ENCODE measurements at regions not wholly inside any gene's neighbourhood (a gene's known extent, or its start where the extent isn't known, plus 50 kb on each side); places are given as distances from the start of the nearest gene placed in this dataset.

- DNase-seq (ENCODE audit: insufficient read length) = no peak
- TF ChIP-seq TAF1 (IDR thresholded peaks at IDR 0.05; ENCODE audit: borderline replicate concordance, low read depth, low read length) (no peak), POLR2A (IDR thresholded peaks at IDR 0.05; ENCODE audit: low read depth, low read length) (no peak), POLR2AphosphoS5 (IDR thresholded peaks at IDR 0.05; ENCODE audit: low read depth, low read length) (no peak)
- FAIRE-seq = no peak
Measured at GRCh38 chr20:24045621-24046318, 57.2 kb upstream of the GGTLC1 start.

GRCh38 chr20:24043294-24043693 is 54.7 kb upstream of the GGTLC1 start:
- FAIRE-seq (no peak), DNase-seq (ENCODE audit: insufficient read length) (no peak)
- TF ChIP-seq POLR2A (IDR thresholded peaks at IDR 0.05; ENCODE audit: low read depth, low read length) = no peak
- no peak for TF ChIP-seq TAF1 (IDR thresholded peaks at IDR 0.05; ENCODE audit: borderline replicate concordance, low read depth, low read length)
- TF ChIP-seq POLR2AphosphoS5 (IDR thresholded peaks at IDR 0.05; ENCODE audit: low read depth, low read length) = no peak

- no peak for FAIRE-seq
- no peak for DNase-seq (ENCODE audit: insufficient read length)
- TF ChIP-seq POLR2A (IDR thresholded peaks at IDR 0.05; ENCODE audit: low read depth, low read length) (no peak), POLR2AphosphoS5 (IDR thresholded peaks at IDR 0.05; ENCODE audit: low read depth, low read length) (no peak), TAF1 (IDR thresholded peaks at IDR 0.05; ENCODE audit: borderline replicate concordance, low read depth, low read length) (no peak)
Measured at GRCh38 chr20:24042646-24043045, 54.1 kb upstream of the GGTLC1 start.

- TF ChIP-seq POLR2A (IDR thresholded peaks at IDR 0.05; ENCODE audit: low read depth, low read length) = no peak
- DNase-seq (ENCODE audit: insufficient read length) (no peak), FAIRE-seq (no peak)
Measured at GRCh38 chr20:24040896-24041459, 52.4 kb upstream of the GGTLC1 start.

- no peak for TF ChIP-seq POLR2AphosphoS5 (IDR thresholded peaks at IDR 0.05; ENCODE audit: low read depth, low read length)
- no peak for TF ChIP-seq TAF1 (IDR thresholded peaks at IDR 0.05; ENCODE audit: borderline replicate concordance, low read depth, low read length)
- FAIRE-seq = no peak
Measured at GRCh38 chr20:24039196-24039595, 50.6 kb upstream of the GGTLC1 start.

More at GRCh38 chr20:24039196-24039595, 50.6 kb upstream of the GGTLC1 start:
- no peak for DNase-seq (ENCODE audit: insufficient read length)
